Caco-2 (cell line): ENCODE measurements at regions not wholly inside any gene's neighbourhood (a gene's known extent, or its start where the extent isn't known, plus 50 kb on each side); places are given as distances from the start of the nearest gene placed in this dataset.

Source experiments
- BruUV-seq: library from RNA; stranded (reverse); fragments of 400-500 nt; replicated peaks from 2 replicates; lab custom pipeline; 2021; lab: Mats Ljungman, UMichigan
- CTCF ChIA-PET: fragments of 300-600 bp; sonication (Branson Sonifier 250); formaldehyde crosslinking; loops from one replicate; lab custom pipeline; 2022; ENCODE audit warnings: antibody characterized with exemption; lab: Charles Lee
- POLR2A ChIA-PET: fragments of 300-600 bp; sonication (Branson Sonifier 250); formaldehyde crosslinking; loops from one replicate; lab custom pipeline; 2022; ENCODE audit warnings: antibody characterized with exemption; lab: Charles Lee
- DNase-seq, 2 experiments: peaks; one replicate each; pipeline versions ENCODE4 v3.0.0 to v3.0.0-alpha.2; 2020 to 2022
- H3K27me3 ChIP-seq: replicated peaks from 2 replicates; pipeline ENCODE4 v1.6.0; 2011; ENCODE audit warnings: low read length; ENCODE audit not compliant: control insufficient read depth, insufficient read depth
- H3K36me3 ChIP-seq: 2 replicates; pipeline ENCODE4 v1.5.1; 2011; ENCODE audit warnings: low read length; ENCODE audit not compliant: control insufficient read depth, insufficient read depth
- H3K4me1 ChIP-seq: fragments of 250-450 bp; sonication (Bioruptor Pico); 2 replicates; pipeline ENCODE4 v1.5.1; 2020; ENCODE audit warnings: mild to moderate bottlenecking
- H3K4me3 ChIP-seq: 2 replicates; pipeline ENCODE4 v1.5.1; 2011; ENCODE audit warnings: low read depth, mild to moderate bottlenecking, control low read depth, low read length
- H3K9me3 ChIP-seq: fragments of 250-450 bp; sonication (Bioruptor Pico); 2 replicates; pipeline ENCODE4 v1.5.1; 2020; ENCODE audit warnings: mild to moderate bottlenecking, moderate library complexity
- H3K27ac Mint-ChIP-seq: one replicate; pipeline ENCODE4 v1.8.0; 2022; ENCODE audit warnings: mixed read lengths; ENCODE audit not compliant: unreplicated experiment
- H3K27me3 Mint-ChIP-seq: one replicate; pipeline ENCODE4 v1.8.0; 2022; ENCODE audit warnings: mixed read lengths; ENCODE audit not compliant: insufficient read depth, unreplicated experiment
- H3K36me3 Mint-ChIP-seq: one replicate; pipeline ENCODE4 v1.8.0; 2022; ENCODE audit warnings: mild to moderate bottlenecking, mixed read lengths; ENCODE audit not compliant: insufficient read depth, unreplicated experiment
- H3K4me1 Mint-ChIP-seq: one replicate; pipeline ENCODE4 v1.8.0; 2022; ENCODE audit warnings: low read depth, mixed read lengths; ENCODE audit not compliant: unreplicated experiment
- H3K4me3 Mint-ChIP-seq: one replicate; pipeline ENCODE4 v1.8.0; 2022; ENCODE audit warnings: mild to moderate bottlenecking, moderate library complexity, mixed read lengths; ENCODE audit not compliant: unreplicated experiment
- H3K9me3 Mint-ChIP-seq: one replicate; pipeline ENCODE4 v1.8.0; 2022; ENCODE audit warnings: mixed read lengths; ENCODE audit not compliant: unreplicated experiment
- CTCF ChIP-seq, 2 experiments: fragments of 200-600 bp in 1 of 2; IDR thresholded peaks; 1 replicate in 1 of 2; 2 replicates in 1 of 2; pipeline versions ENCODE4 v1.5.1 to v1.8.0; 2011 to 2022; ENCODE audit warnings: antibody characterized with exemption in 1 of 2, control low read depth in 1 of 2, inconsistent platforms in 1 of 2, low read depth in 1 of 2, low read length in 1 of 2, mild to moderate bottlenecking in 1 of 2, moderate library complexity in 1 of 2; ENCODE audit not compliant: insufficient read depth in 1 of 2, severe bottlenecking in 1 of 2, unreplicated experiment in 1 of 2
- intact Hi-C: fragments of 100-400 bp; cut with micrococcal nuclease; formaldehyde crosslinking; loops from one replicate; pipeline ENCODE4 v1.10.0; 2022; ENCODE audit not compliant: unreplicated experiment

- Mint-ChIP-seq H3K9me3 (no peaks in the 10 kb centered on the region), H3K4me3 (no peak overlapping the region), H3K36me3 (no peaks in the 10 kb centered on the region), H3K27me3 (peaks cover 2% of the 10 kb centered on the region), H3K27ac (no peak overlapping the region), H3K4me1 (no peaks in the 10 kb centered on the region)
- CTCF ChIA-PET = no interaction called here
- no peaks in the 10 kb centered on the region for H3K36me3 ChIP-seq
- no peaks in the 10 kb centered on the region for H3K9me3 ChIP-seq
- H3K27me3 ChIP-seq = no peaks in the 10 kb centered on the region
- POLR2A ChIA-PET = no interaction called here
- BruUV-seq = no TSS peak
- intact Hi-C loops = no loop called here
- H3K4me1 ChIP-seq = no peaks in the 10 kb centered on the region
- H3K4me3 ChIP-seq = no peak overlapping the region
- DNase-seq = no peak
- no peak for TF ChIP-seq CTCF (IDR thresholded peaks at IDR 0.05; ENCODE audit: insufficient read depth in 1 of 2, low read depth in 1 of 2, low read length in 1 of 2, severe bottlenecking in 1 of 2, unreplicated experiment in 1 of 2)
These were observed 1196.7 kb downstream of the EFNA5 start for GRCh38 chr5:106474066-106474465.

GRCh38 chr5:106459541-106459940 is 1211.2 kb downstream of the EFNA5 start:
- H3K4me3 ChIP-seq = no peak overlapping the region
- H3K36me3 ChIP-seq = no peaks in the 10 kb centered on the region
- Mint-ChIP-seq H3K36me3 (no peaks in the 10 kb centered on the region), H3K4me1 (no peaks in the 10 kb centered on the region), H3K9me3 (no peaks in the 10 kb centered on the region), H3K27me3 (peaks cover 4% of the 10 kb centered on the region), H3K27ac (no peak overlapping the region), H3K4me3 (no peak overlapping the region)
- POLR2A ChIA-PET = no interaction called here
- no peaks in the 10 kb centered on the region for H3K27me3 ChIP-seq
- intact Hi-C loops = no loop called here
- no peaks in the 10 kb centered on the region for H3K9me3 ChIP-seq
- CTCF ChIA-PET = no interaction called here
- no peak for TF ChIP-seq CTCF (IDR thresholded peaks at IDR 0.05; ENCODE audit: insufficient read depth in 1 of 2, low read depth in 1 of 2, low read length in 1 of 2, severe bottlenecking in 1 of 2, unreplicated experiment in 1 of 2)
- no peak for DNase-seq
- no TSS peak for BruUV-seq
- no peaks in the 10 kb centered on the region for H3K4me1 ChIP-seq

- no TSS peak for BruUV-seq
- intact Hi-C loops = no loop called here
- Histone ChIP-seq H3K4me1 (no peaks in the 10 kb centered on the region), H3K9me3 (no peaks in the 10 kb centered on the region), H3K27me3 (no peaks in the 10 kb centered on the region), H3K4me3 (no peak overlapping the region), H3K36me3 (no peaks in the 10 kb centered on the region)
- Mint-ChIP-seq H3K9me3 (no peaks in the 10 kb centered on the region), H3K27me3 (no peaks in the 10 kb centered on the region), H3K4me3 (no peak overlapping the region), H3K27ac (no peak overlapping the region), H3K4me1 (no peaks in the 10 kb centered on the region), H3K36me3 (no peaks in the 10 kb centered on the region)
- TF ChIP-seq CTCF (IDR thresholded peaks at IDR 0.05; ENCODE audit: insufficient read depth in 1 of 2, low read depth in 1 of 2, low read length in 1 of 2, severe bottlenecking in 1 of 2, unreplicated experiment in 1 of 2) = peak; percentile 22 to 28
- DNase-seq = peak in 1 of 2 experiments; percentile 35
- POLR2A ChIA-PET = no interaction called here
- CTCF ChIA-PET = no interaction called here
These were observed 1215.9 kb downstream of the EFNA5 start for GRCh38 chr5:106454651-106455415.
